Endothelial cell of umbilical vein (primary cell): ENCODE measurements at regions not wholly inside any gene's neighbourhood (a gene's known extent, or its start where the extent isn't known, plus 50 kb on each side); places are given as distances from the start of the nearest gene placed in this dataset.

Source experiments
- BruUV-seq: library from RNA; stranded (reverse); fragments of 400-500 nt; replicated peaks from 2 replicates; lab custom pipeline; 2021; lab: Mats Ljungman, UMichigan
- CTCF ChIA-PET: fragments of 300-600, 350-600 bp; sonication (Branson Sonifier 250); formaldehyde crosslinking; loops from one replicate; lab custom pipeline; 2021; ENCODE audit warnings: antibody characterized with exemption, inconsistent platforms; lab: Charles Lee
- POLR2A ChIA-PET: fragments of 300-600, 350-600 bp; sonication (Branson Sonifier 250); formaldehyde crosslinking; loops from one replicate; lab custom pipeline; 2021; ENCODE audit warnings: antibody characterized with exemption, inconsistent platforms; lab: Charles Lee
- DNase-seq: peaks from one replicate; pipeline ENCODE4 v3.0.0-alpha.2; 2011; ENCODE audit warnings: low read depth, low spot score
- FAIRE-seq: peaks from 2 replicates; lab custom pipeline; 2011; peaks lifted over from hg19 to GRCh38; lab: Jason Lieb, UNC
- H2AFZ ChIP-seq: 2 replicates; pipeline ENCODE4 v1.6.0; 2012; ENCODE audit warnings: low read depth, low read length, control low read depth, inconsistent platforms
- H3K27ac ChIP-seq: 2 replicates; pipeline ENCODE4 v1.5.1; 2011; ENCODE audit warnings: low read depth, mild to moderate bottlenecking, control low read depth, low read length, moderate library complexity; ENCODE audit not compliant: insufficient read depth
- H3K27me3 ChIP-seq, 2 experiments: 2 replicates each; pipeline versions ENCODE4 v1.6.0 to v1.6.1; 2011; ENCODE audit warnings: low read length in 2 of 2, mixed read lengths in 1 of 2; ENCODE audit not compliant: control insufficient read depth in 2 of 2, insufficient read depth in 2 of 2
- H3K36me3 ChIP-seq, 2 experiments: 2 replicates in 1 of 2; 3 replicates in 1 of 2; pipeline ENCODE4 v1.5.1; 2011; ENCODE audit warnings: low read length in 2 of 2, mild to moderate bottlenecking in 1 of 2, moderate library complexity in 1 of 2; ENCODE audit not compliant: control insufficient read depth in 2 of 2, insufficient read depth in 2 of 2; ENCODE audit errors: extremely low read depth in 1 of 2
- H3K4me1 ChIP-seq: 3 replicates; pipeline ENCODE4 v1.5.1; 2011; ENCODE audit warnings: mild to moderate bottlenecking, low read length; ENCODE audit not compliant: control insufficient read depth, insufficient read depth; ENCODE audit errors: extremely low read depth
- H3K4me2 ChIP-seq: 2 replicates; pipeline ENCODE4 v1.6.1; 2011; ENCODE audit warnings: low read length, control low read depth, mixed read lengths; ENCODE audit not compliant: insufficient read depth
- H3K4me3 ChIP-seq, 3 experiments: fragments of 200-600 bp in 1 of 3; sonication (generic), shearing (Covaris generic) in 1 of 3; replicated peaks in 1 of 3; 2 replicates each; pipeline ENCODE4 v1.5.1; 2011 to 2016; ENCODE audit warnings: control low read depth in 3 of 3, low read length in 3 of 3, mild to moderate bottlenecking in 2 of 3, inconsistent platforms in 1 of 3, low read depth in 1 of 3, moderate library complexity in 1 of 3; ENCODE audit not compliant: insufficient read depth in 1 of 3
- H3K79me2 ChIP-seq: 2 replicates; pipeline ENCODE4 v1.6.0; 2012; ENCODE audit warnings: low read length, inconsistent platforms; ENCODE audit not compliant: control insufficient read depth, insufficient read depth
- H3K9ac ChIP-seq: replicated peaks from 2 replicates; pipeline ENCODE3; 2011; ENCODE audit warnings: low read length, control low read depth; ENCODE audit not compliant: insufficient read depth; ENCODE audit errors: extremely low read depth
- H3K9me1 ChIP-seq: replicated peaks from 3 replicates; pipeline ENCODE4 v1.6.0; 2011; ENCODE audit warnings: mild to moderate bottlenecking, low read length; ENCODE audit not compliant: control insufficient read depth, insufficient read depth; ENCODE audit errors: extremely low read depth
- H3K9me3 ChIP-seq: replicated peaks from 2 replicates; pipeline ENCODE4 v1.5.1; 2012; ENCODE audit warnings: low read length, inconsistent platforms; ENCODE audit not compliant: control insufficient read depth, insufficient read depth
- H4K20me1 ChIP-seq: replicated peaks from 2 replicates; pipeline ENCODE3; 2011; ENCODE audit warnings: mild to moderate bottlenecking, low read length; ENCODE audit not compliant: control insufficient read depth, insufficient read depth; ENCODE audit errors: extremely low read depth
- EZH2 ChIP-seq: IDR thresholded peaks from 2 replicates; pipeline ENCODE4 v1.6.1; 2012; ENCODE audit warnings: borderline replicate concordance, low read depth, mild to moderate bottlenecking, moderate library complexity, low read length, inconsistent platforms; ENCODE audit not compliant: severe bottlenecking
- FOS ChIP-seq: IDR thresholded peaks from 2 replicates; pipeline ENCODE4 v1.6.1; 2011; ENCODE audit warnings: mild to moderate bottlenecking, low read length, moderate library complexity, borderline replicate concordance; ENCODE audit not compliant: insufficient read depth
- GATA2 ChIP-seq: IDR thresholded peaks from 2 replicates; pipeline ENCODE4 v1.7.0; 2011; ENCODE audit warnings: low read depth, mild to moderate bottlenecking, moderate library complexity, mixed read lengths, low read length; ENCODE audit not compliant: insufficient read length, insufficient read depth
- JUN ChIP-seq: IDR thresholded peaks from 2 replicates; pipeline ENCODE4 v1.6.1; 2011; ENCODE audit warnings: borderline replicate concordance, low read depth; ENCODE audit not compliant: insufficient read length, insufficient read depth
- MYC ChIP-seq: IDR thresholded peaks from one replicate; pipeline ENCODE4 v1.6.1; 2011; ENCODE audit warnings: mild to moderate bottlenecking, low read depth, low read length
- POLR2A ChIP-seq: IDR thresholded peaks from 2 replicates; pipeline ENCODE4 v1.6.1; 2012; ENCODE audit warnings: low read depth, mild to moderate bottlenecking, control low read depth, low read length
- POLR2AphosphoS5 ChIP-seq: IDR thresholded peaks from 2 replicates; pipeline ENCODE4 v1.6.1; 2012; ENCODE audit warnings: low read depth, mild to moderate bottlenecking, control low read depth, low read length, moderate library complexity; ENCODE audit not compliant: insufficient read depth
- dilution Hi-C: fragments of 300-500 bp; cut with MboI; formaldehyde crosslinking; loops from one replicate; pipeline ENCODE4 v1.15.0; 2019; ENCODE audit warnings: low sequenced_read_pairs; ENCODE audit not compliant: extremely low pct_ligation_motif_present
- intact Hi-C: fragments of 100-400 bp; cut with micrococcal nuclease; formaldehyde crosslinking; loops from one replicate; pipeline ENCODE4 v1.10.0; 2022
- TF ChIP-seq, protein P1 (sequence below): IDR thresholded peaks from 2 replicates; pipeline ENCODE4 v1.6.1; 2011; ENCODE audit not compliant: insufficient read depth, insufficient read length
- TF ChIP-seq, protein P2 (sequence below), 2 donors: IDR thresholded peaks; 1 replicate in 1 of 2; 2 replicates in 1 of 2; pipeline ENCODE4 v1.5.1; 2011; ENCODE audit warnings: low read length in 2 of 2, mild to moderate bottlenecking in 2 of 2, moderate library complexity in 2 of 2, control low read depth in 1 of 2, inconsistent platforms in 1 of 2, low read depth in 1 of 2; ENCODE audit not compliant: insufficient read depth in 1 of 2; ENCODE audit errors: extremely low read depth in 1 of 2

DNA sequence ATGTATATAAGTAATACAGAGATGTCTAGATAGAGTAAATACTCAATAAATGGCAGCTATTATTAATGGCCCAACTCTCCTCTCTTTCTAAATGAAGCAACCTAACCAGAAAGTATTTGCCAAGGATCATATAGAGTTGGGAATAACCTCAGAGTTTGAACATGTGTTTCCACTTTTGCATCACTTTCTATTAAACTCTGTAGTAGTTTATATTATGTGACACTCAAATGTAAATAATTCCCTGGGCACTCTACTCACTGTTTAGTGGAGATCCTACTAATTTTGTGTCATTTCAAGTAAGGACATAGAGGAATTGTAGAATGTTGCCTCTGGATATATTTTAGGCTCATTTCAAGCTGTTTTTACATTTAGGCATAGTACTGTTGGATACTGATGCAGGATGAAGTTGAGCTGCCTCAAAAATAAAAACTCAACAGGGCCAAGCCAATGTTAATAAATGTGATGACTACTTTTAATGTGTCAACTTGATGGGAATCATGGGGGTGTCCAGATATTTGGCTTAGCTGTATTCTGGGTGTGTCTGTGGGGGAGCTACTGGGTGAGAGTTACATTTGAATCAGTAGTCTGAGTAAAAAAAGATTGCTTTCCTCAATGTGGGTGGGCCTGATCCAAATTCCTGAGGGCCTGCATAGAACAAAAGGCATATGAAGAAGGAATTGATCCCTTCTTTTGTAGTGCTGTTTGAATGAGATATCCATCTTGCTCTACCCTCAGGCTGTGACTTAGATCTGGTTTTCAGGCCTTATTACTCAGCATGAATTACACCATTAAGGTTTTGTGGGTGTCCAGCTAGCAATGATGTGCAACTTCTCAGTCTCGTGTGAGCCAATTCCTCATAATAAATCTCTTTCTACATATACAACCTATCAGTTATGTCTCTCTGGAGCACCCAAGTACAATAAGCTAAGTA is 1368.2 kb downstream of the STIM2 start:
- TF ChIP-seq JUN (no peak), POLR2AphosphoS5 (no peak), POLR2A (no peak), FOS (no peak), MYC (no peak), EZH2 (no peak), GATA2 (no peak)
- TF ChIP-seq, protein P1, sequence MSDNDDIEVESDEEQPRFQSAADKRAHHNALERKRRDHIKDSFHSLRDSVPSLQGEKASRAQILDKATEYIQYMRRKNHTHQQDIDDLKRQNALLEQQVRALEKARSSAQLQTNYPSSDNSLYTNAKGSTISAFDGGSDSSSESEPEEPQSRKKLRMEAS, result no peak
- TF ChIP-seq, protein P2, sequence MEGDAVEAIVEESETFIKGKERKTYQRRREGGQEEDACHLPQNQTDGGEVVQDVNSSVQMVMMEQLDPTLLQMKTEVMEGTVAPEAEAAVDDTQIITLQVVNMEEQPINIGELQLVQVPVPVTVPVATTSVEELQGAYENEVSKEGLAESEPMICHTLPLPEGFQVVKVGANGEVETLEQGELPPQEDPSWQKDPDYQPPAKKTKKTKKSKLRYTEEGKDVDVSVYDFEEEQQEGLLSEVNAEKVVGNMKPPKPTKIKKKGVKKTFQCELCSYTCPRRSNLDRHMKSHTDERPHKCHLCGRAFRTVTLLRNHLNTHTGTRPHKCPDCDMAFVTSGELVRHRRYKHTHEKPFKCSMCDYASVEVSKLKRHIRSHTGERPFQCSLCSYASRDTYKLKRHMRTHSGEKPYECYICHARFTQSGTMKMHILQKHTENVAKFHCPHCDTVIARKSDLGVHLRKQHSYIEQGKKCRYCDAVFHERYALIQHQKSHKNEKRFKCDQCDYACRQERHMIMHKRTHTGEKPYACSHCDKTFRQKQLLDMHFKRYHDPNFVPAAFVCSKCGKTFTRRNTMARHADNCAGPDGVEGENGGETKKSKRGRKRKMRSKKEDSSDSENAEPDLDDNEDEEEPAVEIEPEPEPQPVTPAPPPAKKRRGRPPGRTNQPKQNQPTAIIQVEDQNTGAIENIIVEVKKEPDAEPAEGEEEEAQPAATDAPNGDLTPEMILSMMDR (IDR thresholded peaks at IDR 0.05; ENCODE audit: extremely low read depth in 1 of 2, insufficient read depth in 1 of 2, low read depth in 1 of 2, low read length in 2 of 2), result no peak
- Histone ChIP-seq H4K20me1 (no peaks in the 10 kb centered on the region), H3K36me3 (no peaks in the 10 kb centered on the region), H3K4me1 (no peaks in the 10 kb centered on the region), H3K4me2 (no peak overlapping the region), H3K9me1 (no peaks in the 10 kb centered on the region), H3K27ac (no peak overlapping the region), H3K4me3 (no peak overlapping the region), H3K9ac (no peak overlapping the region), H3K27me3 (no peaks in the 10 kb centered on the region), H3K79me2 (no peaks in the 10 kb centered on the region), H2AFZ (no peak overlapping the region), H3K9me3 (no peaks in the 10 kb centered on the region)
- FAIRE-seq (no peak), DNase-seq (no peak)
- CTCF ChIA-PET, result no interaction called here
- intact Hi-C loops, result loop anchor here (10.0 kb wide), 1 partner anchor 376 kb away; no protein-coding TSS in a partner anchor
- dilution Hi-C loops, result no loop called here
- no TSS peak for BruUV-seq
- POLR2A ChIA-PET, result no interaction called here
